Heart left ventricle (tissue), 13 donors: ENCODE measurements at regions not wholly inside any gene's neighbourhood (a gene's known extent, or its start where the extent isn't known, plus 50 kb on each side); places are given as distances from the start of the nearest gene placed in this dataset.

Source experiments
- CTCF ChIP-seq, 12 donors: fragments of 200-600 bp; sonication (generic) in 4 of 12; IDR thresholded peaks; one replicate each; pipeline versions ENCODE4 v1.5.0 to v1.8.0; 2018 to 2022; ENCODE audit warnings: antibody characterized with exemption in 12 of 12, mild to moderate bottlenecking in 5 of 12
- POLR2A ChIP-seq, 2 donors: fragments of 450-650 bp; IDR thresholded peaks; one replicate each; pipeline ENCODE4 v1.6.1; 2017; ENCODE audit warnings: antibody characterized with exemption in 2 of 2, mild to moderate bottlenecking in 2 of 2, moderate library complexity in 2 of 2
- donor health status: ischemic (EF 13 %, LVEDD 7.1; RV severe dilation, severe dysfunction).
- donor health status: DM: no; HTN: yes; CAD: no.
- donor health status: DM: no; HTN: no; CAD: no.
- donor health status: ischemic (EF 25% LVEDD 6.9; RV normal size, moderate dysfunction).
- donor health status: ischemic (EF 25% LVEDD 5.7; RV mildly dilated, moderate dysfunction).
- donor health status: ischemic (EF 35%, LVEDD 5.7; RV mildly dilated, moderate dysfunction).
- donor health status: nonischemic (EF 11% LVEDD 7.7; RV severe dilation, severe dysfunction).
- donor health status: DM: yes; HTN: yes; CAD: no.
- donor health status: PGD.
- donor health status: ischemic (EF 29% LVEDD 5.4; RV normal size, mild dysfunction).
- donor health status: nonischemic (EF 23%, LVEDD 6.1; RV moderate dilation, normal function).

GRCh38 chr2:172351586-172351985 is 75.8 kb upstream of the ITGA6 start:
- no peak for TF ChIP-seq CTCF (IDR thresholded peaks at IDR 0.05)
- no peak for TF ChIP-seq POLR2A (IDR thresholded peaks at IDR 0.05)
